ENCODE measurements at regions not wholly inside any gene's neighbourhood (a gene's known extent, or its start where the extent isn't known, plus 50 kb on each side); places are given as distances from the start of the nearest gene placed in this dataset.

DNA sequence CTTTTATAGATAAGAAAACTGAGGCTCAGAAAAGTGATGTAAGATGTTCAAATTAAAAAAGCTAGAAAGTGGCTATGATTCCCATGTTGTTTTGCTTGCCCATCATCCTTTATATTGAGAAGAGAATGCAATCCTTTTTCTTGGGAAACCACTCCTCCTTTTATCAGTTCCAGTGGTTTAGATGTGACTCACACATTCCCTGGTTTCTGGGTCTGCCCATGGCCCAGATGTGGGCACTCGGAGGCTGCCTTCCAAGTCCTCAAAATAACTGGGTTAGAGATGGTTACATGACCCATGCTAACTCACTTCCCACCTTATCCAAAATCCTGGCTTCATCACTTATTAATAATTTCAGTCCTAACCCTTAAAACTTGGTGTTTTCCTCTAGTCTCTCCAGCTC lies 550.0 kb downstream of the MDFIC start:
- TF ChIP-seq, protein P1, sequence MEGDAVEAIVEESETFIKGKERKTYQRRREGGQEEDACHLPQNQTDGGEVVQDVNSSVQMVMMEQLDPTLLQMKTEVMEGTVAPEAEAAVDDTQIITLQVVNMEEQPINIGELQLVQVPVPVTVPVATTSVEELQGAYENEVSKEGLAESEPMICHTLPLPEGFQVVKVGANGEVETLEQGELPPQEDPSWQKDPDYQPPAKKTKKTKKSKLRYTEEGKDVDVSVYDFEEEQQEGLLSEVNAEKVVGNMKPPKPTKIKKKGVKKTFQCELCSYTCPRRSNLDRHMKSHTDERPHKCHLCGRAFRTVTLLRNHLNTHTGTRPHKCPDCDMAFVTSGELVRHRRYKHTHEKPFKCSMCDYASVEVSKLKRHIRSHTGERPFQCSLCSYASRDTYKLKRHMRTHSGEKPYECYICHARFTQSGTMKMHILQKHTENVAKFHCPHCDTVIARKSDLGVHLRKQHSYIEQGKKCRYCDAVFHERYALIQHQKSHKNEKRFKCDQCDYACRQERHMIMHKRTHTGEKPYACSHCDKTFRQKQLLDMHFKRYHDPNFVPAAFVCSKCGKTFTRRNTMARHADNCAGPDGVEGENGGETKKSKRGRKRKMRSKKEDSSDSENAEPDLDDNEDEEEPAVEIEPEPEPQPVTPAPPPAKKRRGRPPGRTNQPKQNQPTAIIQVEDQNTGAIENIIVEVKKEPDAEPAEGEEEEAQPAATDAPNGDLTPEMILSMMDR (IDR thresholded peaks at IDR 0.05; ENCODE audit: low read length), result no peak
- no peak for TF ChIP-seq EZH2 (IDR thresholded peaks at IDR 0.05; ENCODE audit: borderline replicate concordance, low read length)

Data from OCI-LY1 (cell line).